ENCODE measurements at regions not wholly inside any gene's neighbourhood (a gene's known extent, or its start where the extent isn't known, plus 50 kb on each side); places are given as distances from the start of the nearest gene placed in this dataset.

- DNase-seq = no peak
These were observed 101.4 kb upstream of the RTL1 start for GRCh38 chr14:101004954-101005353.

GRCh38 chr14:101005447-101005846 lies 101.9 kb upstream of the RTL1 start:
- no peak for DNase-seq

GRCh38 chr14:101006008-101006407 lies 102.5 kb upstream of the RTL1 start:
- DNase-seq = no peak

DNA sequence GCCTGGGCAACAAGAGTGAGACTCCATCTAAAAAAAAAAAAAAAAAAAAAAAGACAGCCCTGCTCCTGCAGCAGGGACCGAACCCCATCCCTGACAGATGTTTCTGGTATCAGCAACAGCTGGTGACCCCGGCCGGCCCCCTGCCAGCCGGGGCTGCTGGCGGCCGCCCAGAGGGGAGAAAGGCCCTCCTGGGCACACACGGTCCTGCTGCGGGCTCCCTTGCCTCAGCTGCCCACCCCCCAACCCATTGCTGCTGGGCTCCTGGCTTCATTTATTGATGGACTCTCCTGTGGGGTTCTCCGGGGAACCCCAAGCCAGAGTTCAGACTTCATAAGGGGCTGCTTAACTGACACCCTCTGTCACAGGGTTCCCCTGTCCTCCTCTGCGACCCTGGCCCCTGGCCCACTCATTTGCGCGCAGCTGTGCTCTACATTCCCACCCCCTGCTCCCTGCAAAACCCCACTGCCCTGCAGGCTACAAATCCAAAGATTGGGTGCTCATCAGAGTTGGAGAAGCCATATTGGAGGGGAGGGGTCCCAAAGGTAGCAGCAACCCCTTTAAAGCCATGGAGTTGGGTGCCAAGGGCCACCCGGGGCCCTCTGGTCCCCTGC lies 103.6 kb upstream of the RTL1 start:
- DNase-seq = no peak

GRCh38 chr14:101007765-101008164 lies 104.2 kb upstream of the RTL1 start:
- no peak for DNase-seq

GRCh38 chr14:101008196-101008595 lies 104.7 kb upstream of the RTL1 start:
- no peak for DNase-seq

GRCh38 chr14:101008631-101009336 lies 105.3 kb upstream of the RTL1 start:
- DNase-seq = no peak

DNA sequence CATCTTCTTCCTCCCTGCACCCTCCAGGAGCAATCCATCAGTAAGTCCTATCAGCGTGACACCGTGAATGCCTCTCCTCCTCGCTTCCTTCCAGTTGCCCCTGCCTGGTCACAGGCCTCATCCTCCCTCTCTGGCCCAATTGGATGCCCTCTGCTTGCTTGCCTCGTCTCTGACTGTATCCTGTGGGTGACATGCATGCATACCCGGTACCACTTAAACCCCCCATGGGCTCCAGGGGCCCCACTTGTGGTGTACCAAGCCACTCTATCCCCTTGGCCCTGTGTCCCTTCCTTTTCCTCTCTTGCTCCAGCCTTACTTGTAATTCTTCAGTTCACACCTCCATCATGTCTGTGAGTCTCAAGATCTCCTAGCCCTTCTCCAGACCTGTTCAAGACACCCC lies 106.0 kb upstream of the RTL1 start:
- no peak for DNase-seq

GRCh38 chr14:101010293-101010692 lies 106.8 kb upstream of the RTL1 start:
- DNase-seq = no peak

GRCh38 chr14:101010835-101011234 lies 107.3 kb upstream of the RTL1 start:
- DNase-seq = no peak

GRCh38 chr14:101017209-101017608 lies 113.7 kb upstream of the RTL1 start:
- DNase-seq = no peak

- DNase-seq = no peak
These were observed 114.5 kb upstream of the RTL1 start for GRCh38 chr14:101017806-101018560.

DNA sequence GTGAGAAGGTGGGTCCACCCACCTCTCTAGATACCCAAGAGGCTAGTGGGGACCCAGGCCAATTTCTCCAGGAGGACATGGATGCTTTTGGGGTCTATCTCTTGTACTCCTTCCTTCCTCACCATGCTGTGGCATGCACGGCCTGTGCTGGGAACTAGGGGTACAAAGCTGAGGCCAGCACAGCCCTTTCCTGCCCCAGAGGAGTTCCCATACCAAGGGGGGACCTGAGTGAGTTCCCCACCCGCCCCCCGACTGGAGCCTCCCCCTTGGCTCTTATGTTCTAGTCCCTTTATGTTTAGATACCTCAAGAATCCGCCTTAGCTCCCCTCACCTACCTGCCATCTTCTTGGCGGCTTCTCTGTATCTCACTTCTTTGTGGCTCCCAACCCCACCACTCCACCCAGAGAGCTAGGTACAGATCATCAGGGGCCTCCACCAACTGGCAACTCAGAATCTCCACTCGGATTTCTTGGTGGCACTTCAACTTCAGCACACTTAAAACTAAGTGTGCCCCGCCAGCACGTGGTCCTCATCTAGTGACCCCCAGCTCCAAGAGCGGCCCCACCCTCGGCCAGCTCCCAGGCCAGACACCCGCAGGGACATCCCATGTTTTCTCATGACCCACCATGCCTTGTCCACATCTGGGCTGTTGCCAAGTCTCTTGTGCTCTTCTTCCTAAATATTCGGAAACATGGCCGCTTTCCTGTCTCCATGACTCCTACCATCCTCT lies 115.2 kb upstream of the RTL1 start:
- DNase-seq = no peak

DNA sequence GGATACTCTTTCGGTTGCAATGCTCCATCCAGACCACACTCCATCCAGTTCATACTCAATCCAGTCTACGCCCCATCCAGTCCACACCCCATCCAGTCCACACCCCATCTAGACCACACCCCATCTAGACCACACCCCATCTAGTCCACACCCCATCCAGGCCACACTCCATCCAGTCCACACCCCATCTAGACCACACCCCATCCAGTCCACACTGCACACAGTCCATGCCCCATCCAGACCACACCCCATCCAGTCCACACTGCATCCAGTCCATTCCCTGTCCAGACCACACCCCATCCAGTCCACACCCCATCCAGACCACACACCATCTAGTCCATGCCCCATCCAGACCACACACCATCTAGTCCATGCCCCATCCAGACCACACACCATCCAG lies 116.0 kb upstream of the RTL1 start:
- no peak for DNase-seq

DNA sequence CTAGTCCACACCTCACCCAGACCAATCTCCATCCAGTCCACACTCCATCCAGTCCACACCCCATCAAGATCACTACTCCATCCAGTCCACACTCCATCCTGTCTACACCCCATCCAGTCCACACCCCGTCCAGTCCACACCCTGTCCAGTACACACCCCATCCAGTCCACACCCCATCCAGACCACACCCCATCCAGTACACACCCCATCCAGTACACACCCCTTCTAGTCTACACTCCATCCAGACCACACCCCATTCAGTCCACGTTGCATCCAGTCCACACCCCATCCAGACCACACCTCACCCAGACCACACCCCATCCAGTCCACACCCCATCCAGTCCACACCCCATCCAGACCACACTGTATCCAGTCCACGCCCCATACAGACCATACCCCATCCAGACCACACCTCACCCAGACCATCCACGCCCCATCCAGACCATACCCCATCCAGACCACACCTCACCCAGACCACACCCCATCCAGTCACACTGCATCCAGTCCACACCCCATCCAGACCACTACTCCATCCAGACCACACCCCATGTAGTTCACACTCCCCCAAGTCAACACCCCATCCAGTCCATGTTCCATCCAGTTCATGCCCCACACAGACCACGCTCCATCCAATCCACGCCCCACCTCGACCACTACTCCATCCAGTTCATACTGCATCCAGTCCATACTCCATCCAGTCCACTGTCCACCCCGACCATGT lies 116.6 kb upstream of the RTL1 start:
- DNase-seq = no peak

DNA sequence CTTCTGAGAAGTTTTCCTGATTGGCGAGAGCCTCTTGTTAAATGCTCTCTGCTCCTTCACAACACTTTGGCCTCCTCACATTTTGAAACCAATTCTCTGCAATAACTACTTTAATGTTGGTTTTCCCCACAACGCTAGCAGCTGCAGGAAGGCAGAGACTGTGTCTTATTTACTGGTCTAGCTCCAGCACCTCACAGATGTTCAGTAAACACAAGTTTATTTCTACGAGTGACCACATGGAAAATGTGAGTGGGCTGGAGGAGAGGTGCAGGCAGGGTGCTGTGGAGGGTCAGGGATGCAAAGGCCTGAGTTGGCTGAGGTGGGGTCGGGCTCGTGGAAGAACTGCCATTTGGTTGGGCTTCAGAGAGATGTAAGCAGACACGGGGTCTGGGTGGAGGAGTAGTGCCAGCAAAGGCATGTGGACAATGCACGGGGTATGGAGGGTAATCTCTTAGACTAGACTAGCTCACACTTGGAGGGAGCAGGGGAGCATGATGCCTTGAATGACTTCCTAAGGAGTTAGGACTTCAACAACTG lies 117.4 kb upstream of the RTL1 start:
- no peak for DNase-seq

- no peak for DNase-seq
These were observed 118.6 kb upstream of the RTL1 start for GRCh38 chr14:101022121-101022520.

GRCh38 chr14:101022916-101023435 lies 119.5 kb upstream of the RTL1 start:
- DNase-seq = no peak

DNA sequence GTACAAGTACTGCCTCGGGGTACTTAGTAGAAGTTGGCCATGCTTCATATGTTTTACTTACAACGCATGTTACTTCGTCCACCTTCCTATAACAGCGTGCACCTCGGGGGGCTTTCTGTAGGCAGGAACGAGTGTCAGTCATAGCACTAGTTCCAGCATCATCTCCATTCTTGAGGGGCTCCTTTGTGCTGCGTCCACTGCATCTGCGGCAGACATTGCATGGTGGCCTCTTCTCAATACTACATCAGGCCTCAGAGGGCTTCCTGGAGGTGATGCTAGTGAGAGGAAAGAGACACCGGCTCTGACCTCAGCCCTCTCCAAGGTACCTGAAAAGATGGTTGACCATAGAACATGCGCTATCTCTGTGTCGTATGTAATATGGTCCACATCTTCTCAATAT lies 121.2 kb upstream of the RTL1 start:
- no peak for DNase-seq

GRCh38 chr14:101025131-101025530 lies 121.6 kb upstream of the RTL1 start:
- DNase-seq = no peak

GRCh38 chr14:101025696-101026095 lies 122.2 kb upstream of the RTL1 start:
- no peak for DNase-seq

DNA sequence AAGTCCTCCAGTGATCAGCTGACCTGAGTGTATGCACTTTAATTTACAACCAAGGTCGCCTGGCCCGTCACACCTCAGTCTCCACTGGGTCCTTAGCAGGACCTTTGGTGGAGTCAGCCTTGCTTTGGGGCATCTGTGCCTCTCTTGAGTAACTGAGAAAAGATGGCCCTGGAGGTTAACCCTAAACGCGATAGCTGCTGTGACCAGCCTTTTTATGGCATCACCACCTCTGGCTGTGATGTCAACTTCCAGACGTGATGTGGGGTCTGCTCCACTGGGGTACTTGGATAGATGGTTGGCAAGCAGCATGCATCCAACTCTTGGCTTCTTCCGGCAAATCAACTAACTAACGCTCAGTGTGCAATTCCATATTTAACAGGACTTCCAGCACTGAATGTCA lies 122.8 kb upstream of the RTL1 start:
- DNase-seq = no peak
